Ecto neural progenitor cell (in vitro differentiated cells): ENCODE measurements at regions not wholly inside any gene's neighbourhood (a gene's known extent, or its start where the extent isn't known, plus 50 kb on each side); places are given as distances from the start of the nearest gene placed in this dataset.
A peak's percentile ranks its signal among the peaks of the same experiment; 100 is the strongest.
"Not testable (repeated sequence)": the region's sequence is repeated elsewhere in the genome, so short reads cannot be mapped to it uniquely, and the experiment has no call there.

Source experiments
- DNase-seq: peaks from one replicate; pipeline ENCODE4 v3.0.0-alpha.2; 2018; ENCODE audit warnings: low spot score

DNA sequence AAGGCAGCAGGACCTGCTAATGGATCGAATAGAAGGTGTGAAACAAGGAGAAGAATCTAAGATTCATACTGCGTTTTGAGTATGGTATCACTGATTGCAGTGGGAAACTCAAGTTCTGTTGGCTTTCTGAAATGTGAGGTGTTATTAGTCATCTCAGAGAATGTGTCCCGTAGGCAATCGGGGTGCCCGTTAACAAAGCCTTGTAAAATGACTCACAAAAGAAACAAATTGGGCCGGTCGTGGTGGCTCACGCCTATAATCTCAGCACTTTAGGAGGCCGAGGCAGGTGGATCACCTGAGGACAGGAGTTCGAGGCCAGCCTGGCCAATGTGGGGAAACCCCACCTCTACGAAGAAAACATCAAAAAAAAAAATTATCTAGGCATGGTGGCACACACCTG is 118.2 kb upstream of the C7orf33 start:
- no peak for DNase-seq

- no peak for DNase-seq
These were observed 116.7 kb upstream of the C7orf33 start for GRCh38 chr7:148473703-148474480.

DNA sequence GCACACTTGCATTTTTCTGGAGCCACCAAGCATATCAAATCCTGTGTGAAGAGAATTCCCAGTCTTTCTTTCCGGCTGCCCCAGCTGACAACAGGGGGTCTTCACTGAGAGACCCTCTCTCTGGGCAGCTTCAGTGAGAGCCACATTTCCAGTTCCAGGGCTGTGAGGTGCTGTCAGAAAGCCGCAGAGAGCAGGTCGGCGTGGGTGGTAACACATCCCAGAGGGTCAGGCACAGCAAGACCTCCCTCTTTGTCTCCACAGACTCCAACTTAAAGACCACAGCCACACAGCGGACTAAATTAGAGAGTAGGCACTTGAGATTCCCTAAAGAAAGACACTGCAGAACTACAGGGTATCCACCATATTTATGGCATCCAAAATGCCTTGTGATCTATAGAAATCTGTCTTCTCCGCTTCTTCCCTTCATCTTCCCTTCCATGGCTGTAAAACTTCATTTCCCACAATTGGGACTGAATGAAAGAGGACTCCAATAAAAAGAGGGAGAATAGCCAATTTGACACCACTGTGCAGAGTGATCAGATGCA is 116.0 kb upstream of the C7orf33 start:
- peak; percentile 70 for DNase-seq

GRCh38 chr7:148478551-148478950 is 112.0 kb upstream of the C7orf33 start:
- no peak for DNase-seq

DNA sequence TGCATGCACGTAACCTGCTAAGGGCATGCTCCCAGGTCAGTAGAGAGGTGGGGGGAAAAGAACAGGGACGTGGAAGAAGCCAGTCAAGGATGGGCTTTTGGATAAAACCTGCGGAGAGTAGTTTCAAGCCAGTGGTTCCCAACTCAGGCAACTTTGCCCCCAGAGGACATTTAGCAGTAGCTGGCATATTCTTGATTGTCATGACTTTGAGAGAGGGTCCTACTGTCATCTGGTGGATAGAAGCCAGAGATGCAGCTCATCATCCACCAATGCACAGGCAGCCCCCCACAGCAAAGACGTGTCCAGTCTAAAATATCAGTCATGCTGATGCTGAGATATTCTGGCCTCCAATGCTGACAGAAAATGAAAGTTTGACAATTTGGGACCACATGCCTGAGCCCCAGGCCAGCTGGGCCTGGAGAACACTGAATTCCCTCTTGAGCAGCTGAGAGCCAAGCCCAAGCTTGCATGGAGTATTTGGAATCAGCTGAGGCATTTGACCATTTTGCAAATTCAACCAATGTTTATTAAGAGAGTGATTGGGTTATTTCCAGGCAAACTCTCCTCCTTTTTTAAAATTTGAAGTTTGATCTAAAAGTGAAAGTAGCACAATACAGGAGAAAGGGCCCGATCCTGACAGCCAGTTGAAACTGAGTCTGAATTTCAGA is 110.0 kb upstream of the C7orf33 start:
- no peak for DNase-seq

GRCh38 chr7:148481147-148481526 is 109.4 kb upstream of the C7orf33 start:
- no peak for DNase-seq

- no peak for DNase-seq
These were observed 108.5 kb upstream of the C7orf33 start for GRCh38 chr7:148481971-148482626.

GRCh38 chr7:148483515-148484308 is 106.9 kb upstream of the C7orf33 start:
- DNase-seq = no peak

- no peak for DNase-seq
These were observed 106.1 kb upstream of the C7orf33 start for GRCh38 chr7:148484486-148484885.

GRCh38 chr7:148485618-148486017 is 104.9 kb upstream of the C7orf33 start:
- no peak for DNase-seq

GRCh38 chr7:148486937-148487336 is 103.6 kb upstream of the C7orf33 start:
- DNase-seq = no peak

GRCh38 chr7:148487912-148488311 is 102.7 kb upstream of the C7orf33 start:
- no peak for DNase-seq

- DNase-seq = no peak
These were observed 100.9 kb upstream of the C7orf33 start for GRCh38 chr7:148489678-148490077.

DNA sequence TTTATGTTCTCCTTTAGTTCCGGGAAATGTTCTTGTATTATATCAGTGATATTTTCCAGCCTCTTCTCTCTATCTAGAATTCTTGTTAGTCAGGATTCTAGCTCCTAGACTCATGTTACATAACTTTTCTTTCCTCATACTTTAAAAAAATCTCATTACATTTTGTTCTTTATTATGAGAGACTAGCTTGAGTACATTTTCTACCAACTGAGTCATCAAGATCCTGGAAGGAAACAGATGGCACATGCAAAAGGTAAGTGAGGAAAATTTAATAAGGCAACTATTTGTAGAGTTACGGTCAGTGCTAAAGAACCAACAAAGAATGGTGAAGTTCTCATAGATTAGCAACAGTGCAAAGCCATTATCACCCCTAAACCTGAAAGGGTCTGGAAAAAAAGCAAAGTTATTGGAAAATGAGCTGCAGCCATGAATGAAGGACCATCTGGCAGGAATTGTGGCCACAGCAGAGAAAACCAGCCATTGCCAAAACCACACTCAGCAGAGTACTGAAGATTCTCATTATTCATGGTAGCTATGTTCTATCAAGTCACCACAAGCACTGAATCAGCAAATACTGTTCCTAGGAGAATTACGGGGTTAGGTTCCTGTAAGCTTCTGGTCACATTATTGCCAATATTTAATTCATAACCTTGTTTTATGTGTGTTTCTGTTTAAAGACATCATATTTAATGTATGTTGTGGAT is 98.3 kb upstream of the C7orf33 start:
- DNase-seq = no peak

- DNase-seq = no peak
These were observed 95.0 kb upstream of the C7orf33 start for GRCh38 chr7:148495605-148496004.

DNA sequence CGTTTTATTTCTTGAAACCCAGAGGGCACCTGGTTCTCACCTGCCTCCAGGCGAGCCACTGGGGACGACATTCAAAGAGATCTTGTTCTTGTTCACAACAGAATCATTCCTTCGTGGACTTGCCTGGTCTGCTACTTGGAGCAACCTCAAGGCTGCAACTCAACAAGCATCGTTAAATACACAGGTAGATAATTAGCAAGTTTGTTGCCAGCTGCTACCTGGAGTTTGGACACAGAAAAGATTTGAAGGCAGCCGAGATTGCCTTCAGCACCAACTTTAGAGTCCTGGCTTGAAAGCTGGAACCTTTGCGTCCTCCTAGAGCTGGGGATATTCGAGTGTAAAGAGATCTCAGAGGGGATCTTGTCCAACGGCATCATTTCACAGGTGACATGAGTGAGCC is 89.6 kb upstream of the C7orf33 start:
- DNase-seq = no peak

- no peak for DNase-seq
These were observed 86.6 kb upstream of the C7orf33 start for GRCh38 chr7:148503900-148504487.

- no peak for DNase-seq
These were observed 84.8 kb upstream of the C7orf33 start for GRCh38 chr7:148505645-148506375.

DNA sequence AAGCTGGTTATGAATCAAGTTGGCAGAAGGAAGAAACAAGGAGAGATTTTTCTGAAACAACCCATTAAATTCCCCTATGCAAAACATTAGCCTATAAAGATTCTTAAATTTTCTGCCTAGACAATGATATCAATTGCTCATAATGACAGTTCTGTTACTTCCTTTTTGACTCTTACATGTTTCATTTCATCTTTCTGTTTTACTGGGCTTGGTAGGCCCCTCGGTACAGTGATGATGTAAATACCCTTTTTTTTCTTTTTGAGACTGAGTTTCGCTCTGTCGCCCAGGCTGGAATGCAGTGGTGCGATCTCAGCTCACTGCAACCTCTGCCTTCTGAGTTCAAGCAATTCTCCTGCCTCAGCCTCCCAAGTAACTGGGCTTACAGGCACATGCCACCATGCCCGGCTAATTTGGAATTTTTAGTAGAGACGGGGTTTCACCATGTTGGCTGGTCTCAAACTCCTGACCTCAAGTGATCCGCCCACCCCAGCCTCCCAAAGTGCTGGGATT is 83.4 kb upstream of the C7orf33 start:
- not testable (repeated sequence) for DNase-seq

- DNase-seq = no peak
These were observed 82.8 kb upstream of the C7orf33 start for GRCh38 chr7:148507787-148508186.
